GM12891 (cell line): ENCODE measurements at regions not wholly inside any gene's neighbourhood (a gene's known extent, or its start where the extent isn't known, plus 50 kb on each side); places are given as distances from the start of the nearest gene placed in this dataset.

Experiments used
- DNase-seq: peaks from one replicate; pipeline ENCODE4 v3.0.0; 2011; ENCODE audit warnings: low spot score; ENCODE audit not compliant: insufficient read length
- FAIRE-seq: peaks from 2 replicates; lab custom pipeline; 2011; peaks lifted over from hg19 to GRCh38; lab: Jason Lieb, UNC
- PAX5 ChIP-seq: IDR thresholded peaks from 2 replicates; pipeline ENCODE4 v1.6.1; 2011; ENCODE audit warnings: low read length, moderate library complexity, mild to moderate bottlenecking; ENCODE audit not compliant: insufficient read depth, severe bottlenecking
- POLR2A ChIP-seq: IDR thresholded peaks from 2 replicates; pipeline ENCODE4 v1.6.1; 2011; ENCODE audit warnings: low read depth, low read length, control low read depth
- POLR2AphosphoS5 ChIP-seq: IDR thresholded peaks from 2 replicates; pipeline ENCODE4 v1.6.1; 2011; ENCODE audit warnings: low read depth, low read length, control low read depth
- POU2F2 ChIP-seq: IDR thresholded peaks from 2 replicates; pipeline ENCODE4 v1.6.1; 2011; ENCODE audit warnings: low read depth, mild to moderate bottlenecking, control low read depth, low read length, moderate library complexity
- SPI1 ChIP-seq: IDR thresholded peaks from 2 replicates; pipeline ENCODE4 v1.6.1; 2011; ENCODE audit warnings: low read depth, low read length, control low read depth
- TAF1 ChIP-seq: IDR thresholded peaks from 2 replicates; pipeline ENCODE4 v1.6.1; 2011; ENCODE audit warnings: low read depth, low read length, control low read depth

DNA sequence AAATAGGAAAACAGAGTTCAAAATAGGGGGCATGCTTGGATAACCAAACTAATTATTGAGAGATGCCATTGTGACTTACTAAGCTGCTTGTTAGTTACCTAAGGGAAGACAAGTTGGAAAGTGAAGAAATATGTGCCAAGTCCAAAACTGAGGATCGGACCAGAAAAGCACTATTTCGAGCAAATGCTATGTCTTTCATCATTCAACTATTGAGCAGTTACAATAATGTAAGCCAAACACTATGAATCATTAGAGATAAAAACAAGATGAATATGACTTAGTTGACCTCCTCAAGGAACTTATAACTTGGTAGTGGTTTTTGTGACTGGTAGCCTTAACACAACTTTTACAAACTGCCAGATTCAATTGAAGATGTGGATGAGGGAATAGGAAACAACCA lies 240.6 kb upstream of the MPDZ start:
- DNase-seq = no peak
- FAIRE-seq = no peak
- TF ChIP-seq POLR2AphosphoS5 (no peak), POU2F2 (no peak), POLR2A (no peak), PAX5 (no peak), TAF1 (no peak), SPI1 (no peak)

DNA sequence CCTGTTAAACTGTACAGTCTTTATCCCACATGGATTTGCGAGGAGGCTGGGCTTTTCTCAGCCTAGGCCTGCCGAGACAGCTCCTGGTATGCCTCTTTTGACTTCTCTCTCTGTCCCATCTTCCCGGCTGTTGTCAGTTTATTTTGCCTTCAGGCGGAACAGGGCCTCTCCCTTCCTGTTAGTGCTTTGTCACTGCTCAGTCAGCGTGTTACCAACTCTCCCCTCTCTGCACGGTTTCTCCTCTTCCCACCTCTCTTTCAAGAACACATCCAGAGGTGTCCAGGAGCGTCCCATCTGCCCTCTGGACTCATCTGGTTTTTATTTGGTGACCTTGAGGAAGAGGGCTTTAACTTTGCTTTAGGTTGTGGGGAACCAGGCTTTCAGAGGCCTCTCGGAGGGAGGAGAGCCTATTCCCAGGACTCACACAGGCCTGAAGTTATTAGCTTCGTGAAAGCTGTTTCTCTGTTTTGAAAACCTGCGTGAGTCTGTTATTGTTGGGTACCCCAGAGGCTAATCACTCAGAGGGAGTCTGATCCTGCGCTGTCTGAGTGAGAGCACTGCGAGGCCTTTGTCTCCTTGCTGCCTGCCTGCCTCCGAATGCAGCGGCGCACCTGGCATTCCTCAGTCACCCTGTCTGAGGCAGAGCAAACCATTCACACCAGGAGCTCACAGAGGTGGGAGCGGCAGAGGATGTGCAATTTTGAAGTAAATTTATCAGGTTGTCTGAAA lies 234.4 kb upstream of the MPDZ start:
- FAIRE-seq (no peak), DNase-seq (no peak)
- TF ChIP-seq POLR2A (no peak), TAF1 (no peak), POLR2AphosphoS5 (no peak), PAX5 (no peak), POU2F2 (no peak), SPI1 (no peak)

DNA sequence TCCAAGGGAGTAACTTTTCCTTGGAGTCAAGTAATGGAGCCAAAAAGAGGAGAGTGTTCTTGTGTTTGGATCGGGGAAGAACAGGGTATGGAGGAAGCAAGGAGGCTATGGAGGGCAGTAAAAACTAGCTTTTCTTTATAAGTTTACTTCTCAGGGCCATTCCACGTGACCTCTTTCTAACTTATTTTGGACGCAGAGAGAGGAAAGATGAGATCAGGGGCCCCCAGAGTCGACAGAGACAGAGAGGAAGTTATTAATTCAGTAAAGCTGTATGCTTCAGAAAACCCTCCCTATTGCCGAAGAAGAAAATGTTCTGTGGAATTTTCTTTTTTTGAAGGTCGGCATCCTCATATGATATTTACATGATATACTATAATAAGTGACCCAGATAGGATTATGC lies 233.8 kb upstream of the MPDZ start:
- FAIRE-seq (no peak), DNase-seq (no peak)
- TF ChIP-seq POLR2AphosphoS5 = no peak

DNA sequence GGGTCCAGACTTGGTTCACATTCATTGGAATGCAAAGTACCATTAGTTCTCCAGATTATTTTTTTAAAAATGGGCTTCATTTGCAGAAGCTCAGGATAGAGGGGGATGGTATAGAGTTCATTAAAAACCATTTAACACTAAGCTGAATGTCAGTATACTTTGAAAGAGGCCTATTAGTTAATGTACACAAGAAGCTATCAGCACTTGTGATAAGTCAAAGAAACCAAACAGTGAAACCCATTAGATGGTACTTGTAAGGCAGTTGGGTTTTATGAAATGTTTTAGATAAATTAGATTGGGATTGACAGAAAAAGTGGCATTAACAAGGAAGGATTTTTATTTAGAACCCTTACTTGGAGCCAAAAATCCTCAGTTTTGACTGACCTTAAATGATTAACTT lies 229.2 kb upstream of the MPDZ start:
- TF ChIP-seq POU2F2 (no peak), SPI1 (no peak), PAX5 (no peak), TAF1 (no peak), POLR2AphosphoS5 (no peak), POLR2A (no peak)
- FAIRE-seq = no peak
- DNase-seq = no peak

DNA sequence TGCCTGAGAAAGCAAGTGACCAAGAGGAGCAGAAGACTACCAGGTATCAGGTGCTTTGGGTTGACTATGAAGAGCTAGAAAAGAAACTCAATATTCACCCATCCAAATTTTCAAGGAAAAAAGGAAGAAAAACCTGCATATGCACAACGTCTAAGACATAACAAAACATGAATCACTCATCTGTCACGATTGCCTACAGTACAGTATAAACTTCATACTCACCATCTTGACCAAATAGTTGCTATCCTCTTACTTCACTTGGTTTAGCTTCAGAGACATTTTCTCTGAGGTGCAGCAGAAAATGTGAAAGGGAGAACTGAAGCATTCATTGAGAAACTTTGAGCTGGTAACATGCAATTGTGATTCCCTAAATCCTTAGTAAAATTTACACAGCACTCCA lies 228.6 kb upstream of the MPDZ start:
- no peak for DNase-seq
- TF ChIP-seq POLR2AphosphoS5 (no peak), POU2F2 (no peak), SPI1 (no peak), POLR2A (no peak), PAX5 (no peak), TAF1 (no peak)
- FAIRE-seq = no peak

DNA sequence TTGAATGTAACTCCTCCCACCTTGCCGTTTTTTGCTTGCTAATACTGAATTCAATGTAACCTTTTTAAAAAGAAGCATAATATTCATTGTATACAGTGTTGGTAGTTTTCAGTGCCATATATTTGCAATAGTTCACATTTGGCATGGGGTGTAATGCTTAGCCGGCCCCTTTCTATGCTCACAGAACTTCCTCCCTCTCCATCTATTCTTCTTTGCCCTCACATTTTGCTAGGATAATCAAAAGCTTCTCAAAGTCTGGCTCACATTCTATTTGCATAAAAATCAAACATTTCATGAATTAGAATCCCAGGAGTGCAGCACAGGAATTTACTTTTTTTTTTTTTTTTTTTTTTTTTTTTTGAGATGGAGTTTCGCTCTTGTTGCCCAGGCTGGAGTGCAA lies 226.3 kb upstream of the MPDZ start:
- FAIRE-seq = no peak
- TF ChIP-seq POLR2A = no peak
- no peak for DNase-seq

DNA sequence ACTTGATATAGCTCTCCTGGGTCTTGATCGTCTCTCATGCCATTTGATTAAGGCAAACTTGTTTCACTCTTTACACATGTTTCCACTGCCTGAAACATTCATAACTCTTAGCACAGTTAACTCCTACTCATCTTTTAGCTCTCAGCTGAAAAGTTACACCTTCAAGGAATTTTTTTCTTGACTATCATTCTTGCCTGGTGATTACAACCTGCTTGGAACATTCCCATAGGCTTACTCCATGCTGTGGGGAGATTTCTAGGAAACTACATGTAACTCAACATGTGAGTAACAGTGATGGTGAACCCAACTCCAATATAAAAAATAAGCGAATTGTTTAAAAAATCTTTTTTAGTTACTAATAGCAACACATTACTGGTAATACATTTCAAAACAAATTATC lies 224.1 kb upstream of the MPDZ start:
- DNase-seq = no peak
- TF ChIP-seq SPI1 (no peak), POLR2AphosphoS5 (no peak), TAF1 (no peak), PAX5 (no peak)
- no peak for FAIRE-seq

DNA sequence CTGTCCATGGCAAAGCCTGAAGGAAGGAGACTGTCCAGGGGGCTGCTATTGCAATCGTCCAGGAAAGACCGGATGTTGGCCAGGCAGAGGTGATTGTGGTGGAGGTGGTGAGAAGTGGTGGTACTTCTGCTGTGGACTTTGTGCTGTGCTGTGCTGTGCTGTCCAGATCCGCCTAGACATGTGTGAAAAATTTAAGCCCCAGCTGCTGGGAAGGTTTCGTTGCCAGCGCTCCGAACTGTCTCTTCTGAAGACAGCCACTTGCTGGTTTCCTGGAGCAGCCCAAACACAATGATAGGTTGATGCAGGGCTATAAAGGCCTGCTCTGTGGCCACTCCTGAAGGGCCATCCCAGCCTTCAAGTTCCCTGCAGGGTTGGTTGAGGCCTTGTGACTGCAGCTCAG lies 223.0 kb upstream of the MPDZ start:
- FAIRE-seq (no peak), DNase-seq (no peak)
- TF ChIP-seq PAX5 = no peak
- TF ChIP-seq POU2F2 = no peak
- no peak for TF ChIP-seq SPI1
- no peak for TF ChIP-seq POLR2A
- TF ChIP-seq POLR2AphosphoS5 = no peak
- no peak for TF ChIP-seq TAF1

DNA sequence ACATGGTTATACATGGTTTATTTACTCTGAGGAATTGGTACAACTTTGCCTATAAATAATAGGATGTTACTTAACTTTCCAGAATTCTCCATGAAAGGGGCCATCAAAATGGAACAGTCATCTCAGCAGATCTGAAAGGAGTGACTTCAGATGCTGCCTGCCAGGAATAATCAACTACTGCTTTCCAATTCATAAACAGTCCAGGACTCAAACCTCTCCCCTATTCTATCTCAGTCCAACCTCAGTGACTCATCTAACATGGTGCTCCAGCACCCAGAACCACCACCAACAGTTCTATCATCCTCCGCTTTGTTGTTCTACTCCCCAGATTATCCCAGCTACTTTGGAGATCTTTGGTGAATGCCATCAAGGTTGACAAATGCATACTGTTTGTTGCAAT lies 221.5 kb upstream of the MPDZ start:
- FAIRE-seq = no peak
- TF ChIP-seq PAX5 (no peak), TAF1 (no peak), POLR2AphosphoS5 (no peak), POLR2A (no peak), SPI1 (no peak)
- no peak for DNase-seq

DNA sequence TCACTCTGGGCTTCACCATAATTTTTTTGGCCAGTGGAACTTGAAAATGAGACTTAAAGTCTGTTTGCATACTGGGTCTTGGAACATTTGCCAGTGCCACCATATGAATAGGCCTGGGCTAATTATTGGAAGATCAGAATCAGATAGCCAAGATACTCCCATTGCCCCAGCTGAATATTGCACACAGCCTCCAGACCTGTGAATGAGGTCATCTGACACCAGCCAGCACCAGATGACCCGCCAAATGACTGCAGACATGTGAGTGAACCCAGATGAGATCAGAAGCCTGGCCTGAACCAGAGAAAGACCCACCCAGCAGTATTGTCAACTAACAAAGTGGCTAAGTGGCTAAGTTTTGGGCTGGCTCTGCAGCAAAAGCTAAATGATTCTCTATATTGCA lies 220.5 kb upstream of the MPDZ start:
- FAIRE-seq = no peak
- TF ChIP-seq POU2F2 (no peak), POLR2A (no peak), TAF1 (no peak), POLR2AphosphoS5 (no peak), PAX5 (no peak), SPI1 (no peak)
- no peak for DNase-seq

DNA sequence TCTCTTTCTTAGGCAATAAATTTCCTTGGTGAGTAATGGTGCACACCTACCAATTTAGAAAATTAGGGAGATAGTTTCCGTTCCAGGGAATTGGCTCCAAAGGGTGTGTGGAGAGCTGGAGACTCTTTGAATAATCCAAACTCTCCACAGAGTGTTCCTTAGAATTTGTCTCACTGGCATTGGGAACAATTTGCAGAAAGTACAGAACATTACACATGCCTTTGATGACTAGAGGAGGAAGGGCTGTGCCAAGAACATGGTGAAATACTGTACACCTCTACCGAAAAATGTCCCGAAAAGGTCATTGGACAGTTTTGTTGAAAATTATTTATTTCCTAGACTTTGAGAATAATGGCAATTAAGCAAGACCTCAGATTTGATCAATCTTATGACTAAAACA lies 214.2 kb upstream of the MPDZ start:
- TF ChIP-seq POU2F2 = no peak
- TF ChIP-seq PAX5 = no peak
- TF ChIP-seq SPI1 = no peak
- no peak for TF ChIP-seq TAF1
- no peak for TF ChIP-seq POLR2A
- TF ChIP-seq POLR2AphosphoS5 = no peak
- FAIRE-seq (no peak), DNase-seq (no peak)
